GM08714 (cell line): ENCODE measurements at regions not wholly inside any gene's neighbourhood (a gene's known extent, or its start where the extent isn't known, plus 50 kb on each side); places are given as distances from the start of the nearest gene placed in this dataset.

ENCODE experiments used
- H3K4me3 ChIP-seq: fragments of 200-500 bp; sonication (Bioruptor generic); 2 replicates; pipeline ENCODE4 v1.5.1; 2014; ENCODE audit warnings: mild to moderate bottlenecking, low read length, inconsistent platforms
- ZNF274 ChIP-seq: IDR thresholded peaks from 2 replicates; pipeline ENCODE4 v1.6.1; 2012; ENCODE audit warnings: mild to moderate bottlenecking, low read depth, low read length

GRCh38 chr20:50242548-50242862 is 51.9 kb downstream of the CEBPB start:
- H3K4me3 ChIP-seq: no peak overlapping the region
- no peak for TF ChIP-seq ZNF274

DNA sequence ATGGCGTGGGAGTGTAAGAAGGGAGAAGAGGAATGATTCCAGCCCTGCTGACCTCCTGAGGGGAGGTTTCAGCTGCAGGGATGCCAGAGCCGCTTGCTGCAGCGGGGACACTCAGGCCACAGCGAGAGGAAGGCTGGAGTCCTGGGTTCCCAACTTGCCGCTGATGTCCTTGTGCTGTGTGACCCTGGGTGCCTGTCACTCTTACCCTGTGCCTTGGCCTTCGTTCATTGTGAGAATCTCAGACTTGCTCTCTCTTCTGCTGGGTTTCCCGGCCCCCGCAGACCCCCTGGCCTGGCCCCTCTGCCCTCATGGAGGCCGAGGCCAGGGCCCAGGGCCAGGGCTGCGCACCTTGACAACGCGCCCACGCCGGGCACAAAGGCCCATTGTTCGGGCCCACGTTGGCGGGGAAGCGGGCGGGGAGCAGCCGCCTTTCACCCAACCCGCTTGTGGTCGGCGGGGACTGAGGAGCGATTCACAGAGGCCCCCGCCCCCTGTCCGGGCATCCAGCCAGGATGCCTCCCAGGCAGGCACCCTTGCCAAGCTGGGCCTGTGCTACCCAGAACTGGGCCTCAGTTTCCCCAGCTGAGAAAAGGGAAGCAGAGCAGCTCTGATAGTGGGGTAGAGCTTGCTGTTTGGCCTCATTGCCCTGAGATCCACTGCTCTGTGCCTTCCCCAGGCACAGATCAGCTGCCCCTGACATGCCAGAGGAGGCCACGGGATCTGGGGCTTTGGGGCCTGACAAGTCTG is 52.4 kb downstream of the CEBPB start:
- no peak for TF ChIP-seq ZNF274
- H3K4me3 ChIP-seq: no peak overlapping the region

- TF ChIP-seq ZNF274: no peak
- no peak overlapping the region for H3K4me3 ChIP-seq
Measured at GRCh38 chr20:50243610-50244351, 53.2 kb downstream of the CEBPB start.

DNA sequence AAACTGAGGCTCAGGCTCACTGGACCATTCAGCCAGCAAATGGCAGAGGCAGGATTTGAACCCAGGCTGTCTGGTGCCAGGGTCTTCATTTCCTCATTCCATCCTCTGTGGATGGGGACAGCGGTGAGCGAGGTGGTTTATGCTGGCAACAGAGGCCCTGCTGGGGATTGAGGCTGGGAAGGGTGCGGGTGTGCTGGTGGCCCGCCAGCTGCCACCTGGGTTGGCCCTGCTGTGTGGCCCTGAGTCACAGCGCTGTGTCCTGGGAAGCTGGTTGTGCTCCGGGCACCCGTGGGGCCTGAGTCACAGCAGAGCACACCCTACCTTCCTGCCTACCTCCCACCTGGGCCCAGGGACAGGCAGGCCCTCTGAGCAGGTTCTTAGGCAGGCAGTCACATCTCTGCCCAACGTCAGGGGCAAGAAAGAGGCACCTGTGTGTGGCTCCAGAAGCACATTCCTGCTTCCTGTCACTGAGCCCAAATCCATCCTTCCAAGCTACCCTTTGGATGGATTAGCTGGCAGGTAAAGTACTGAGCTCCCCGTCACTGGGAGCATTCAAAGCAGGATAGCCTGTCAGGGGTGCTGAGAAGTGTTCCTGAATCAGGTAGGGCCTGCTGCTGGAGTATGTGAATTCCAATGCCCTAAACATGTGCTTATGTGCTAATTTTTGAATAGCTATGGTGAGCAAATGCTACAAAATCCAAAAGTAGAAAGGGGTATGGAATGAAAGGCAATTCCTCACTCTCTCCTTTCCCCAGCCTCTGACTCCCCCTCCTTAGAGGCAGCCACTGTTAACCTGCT is 53.9 kb downstream of the CEBPB start:
- no peak overlapping the region for H3K4me3 ChIP-seq
- no peak for TF ChIP-seq ZNF274

GRCh38 chr20:50245498-50246366 is 55.1 kb downstream of the CEBPB start:
- no peak for TF ChIP-seq ZNF274

DNA sequence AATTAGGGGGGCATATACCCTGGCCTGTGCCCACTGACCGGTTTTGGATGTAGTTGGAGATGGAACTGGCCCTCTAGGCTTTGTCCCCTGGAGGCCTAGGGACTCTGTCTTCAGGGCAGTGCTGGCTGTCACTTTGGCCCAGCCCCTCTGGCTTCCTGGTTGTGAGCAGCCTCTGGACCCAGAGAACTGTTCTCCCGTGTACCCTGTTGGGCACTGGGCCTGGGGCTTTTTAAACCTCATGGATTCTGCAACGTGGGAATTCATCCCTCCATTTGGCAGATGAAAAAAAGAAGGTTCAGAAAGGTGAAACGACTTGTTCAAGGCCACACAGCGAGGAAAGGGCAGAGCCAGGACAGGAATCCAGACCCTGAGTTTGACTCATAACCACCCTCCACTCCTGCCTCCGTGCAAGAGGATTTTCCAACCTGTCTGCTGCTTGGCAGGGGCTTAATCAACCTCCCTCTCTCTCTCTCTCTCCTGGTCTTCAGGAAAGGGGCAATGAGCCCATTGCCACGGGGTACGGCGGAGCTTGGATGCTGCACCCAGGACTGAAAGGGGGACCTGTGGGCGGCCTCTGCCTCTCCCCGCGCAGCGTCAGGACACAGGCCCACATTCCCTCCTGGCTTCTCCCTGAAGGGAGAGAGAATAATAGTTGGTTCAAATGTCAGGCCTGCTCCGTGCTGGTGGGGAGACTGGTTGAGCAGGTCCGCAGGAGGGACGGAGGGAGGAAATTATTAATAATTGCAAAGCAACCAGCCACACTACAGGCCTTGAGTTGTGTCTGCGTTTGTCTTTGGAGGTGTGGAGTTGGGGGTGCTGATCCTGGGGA is 56.0 kb downstream of the CEBPB start:
- H3K4me3 ChIP-seq: no peak overlapping the region
- TF ChIP-seq ZNF274: no peak

More at GRCh38 chr20:50245498-50246366, 55.1 kb downstream of the CEBPB start:
- H3K4me3 ChIP-seq: no peak overlapping the region

- H3K4me3 ChIP-seq: no peak overlapping the region
- no peak for TF ChIP-seq ZNF274
Measured at GRCh38 chr20:50247196-50248094, 56.8 kb downstream of the CEBPB start.

GRCh38 chr20:50248104-50248641 is 57.5 kb downstream of the CEBPB start:
- TF ChIP-seq ZNF274: no peak
- no peak overlapping the region for H3K4me3 ChIP-seq

DNA sequence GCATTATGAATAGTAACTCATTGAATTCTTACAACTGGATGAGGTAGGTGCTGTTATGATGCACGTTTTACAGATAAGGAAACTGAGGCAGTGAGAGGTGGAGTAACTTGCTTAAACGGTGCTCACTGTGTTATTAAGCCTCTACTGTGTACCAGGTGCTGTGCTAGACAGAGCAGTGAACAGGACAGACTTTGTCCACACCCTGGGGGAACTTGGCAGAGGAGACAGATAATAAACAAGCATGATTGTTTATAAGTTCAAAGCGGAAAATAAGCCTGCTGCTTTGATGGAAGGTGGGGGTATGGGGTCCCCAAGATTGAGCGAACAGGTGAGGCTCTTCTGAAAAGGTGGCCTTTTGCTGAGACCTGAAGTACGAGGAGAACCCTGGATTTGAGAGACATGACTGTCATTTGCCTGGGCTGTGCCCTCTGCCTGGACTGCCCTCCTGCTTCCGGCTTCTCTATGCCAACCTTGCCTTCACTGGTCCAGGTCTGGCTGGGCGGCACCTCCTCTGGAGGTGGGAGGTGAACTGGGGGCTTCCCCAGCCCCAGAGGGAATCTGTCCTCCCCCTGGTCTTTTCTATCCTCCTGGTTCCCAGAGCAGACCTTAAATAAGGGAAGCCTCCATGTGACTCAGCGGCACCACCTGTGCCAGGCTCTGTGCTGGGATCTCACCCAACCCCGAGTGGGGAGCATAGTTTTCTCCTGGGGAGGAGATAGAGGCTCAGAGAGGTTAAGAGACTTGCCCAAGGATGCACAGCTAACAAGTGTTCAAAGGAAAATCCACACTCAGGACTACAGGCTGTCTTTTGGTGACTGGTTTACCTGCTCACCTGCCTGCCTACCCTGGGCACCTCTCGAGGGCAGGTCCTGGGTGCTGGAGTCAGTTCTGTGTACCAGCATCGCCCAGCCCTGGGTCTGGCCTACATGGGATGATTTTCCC is 59.1 kb downstream of the CEBPB start:
- no peak for TF ChIP-seq ZNF274
- no peak overlapping the region for H3K4me3 ChIP-seq

- no peak overlapping the region for H3K4me3 ChIP-seq
- no peak for TF ChIP-seq ZNF274
Measured at GRCh38 chr20:50250679-50251382, 60.2 kb downstream of the CEBPB start.

GRCh38 chr20:50251383-50251748 is 60.7 kb downstream of the CEBPB start:
- no peak for TF ChIP-seq ZNF274

More at GRCh38 chr20:50251383-50251748, 60.7 kb downstream of the CEBPB start:
- no peak overlapping the region for H3K4me3 ChIP-seq
